CD8-positive, alpha-beta memory T cell (primary cell): ENCODE measurements at regions not wholly inside any gene's neighbourhood (a gene's known extent, or its start where the extent isn't known, plus 50 kb on each side); places are given as distances from the start of the nearest gene placed in this dataset.

Experiments
- CTCF ChIA-PET: fragments of 350-600 bp; sonication (Branson Sonifier 250); formaldehyde crosslinking; loops from one replicate; lab custom pipeline; 2021; ENCODE audit warnings: antibody characterized with exemption; lab: Charles Lee
- POLR2A ChIA-PET: fragments of 350-600 bp; sonication (Branson Sonifier 250); formaldehyde crosslinking; loops from one replicate; lab custom pipeline; 2021; ENCODE audit warnings: antibody characterized with exemption; lab: Charles Lee
- DNase-seq, 5 donors: peaks; one replicate each; pipeline versions ENCODE4 v3.0.0 to v3.0.0-alpha.2; 2020 to 2022; ENCODE audit warnings: mixed read lengths in 1 of 5
- H3K27ac ChIP-seq: one replicate; pipeline ENCODE4 v1.7.0; 2013; ENCODE audit warnings: low read depth, mild to moderate bottlenecking, low read length, moderate library complexity
- H3K27me3 ChIP-seq: 2 replicates; pipeline ENCODE4 v1.7.0; 2013; ENCODE audit warnings: low read length, mild to moderate bottlenecking; ENCODE audit not compliant: insufficient read depth, poor library complexity, severe bottlenecking
- H3K36me3 ChIP-seq: 2 replicates; pipeline ENCODE4 v1.7.0; 2013; ENCODE audit warnings: mild to moderate bottlenecking, low read length, moderate library complexity; ENCODE audit not compliant: insufficient read depth
- H3K4me1 ChIP-seq: 2 replicates; pipeline ENCODE4 v1.7.0; 2013; ENCODE audit warnings: mild to moderate bottlenecking, low read length, moderate library complexity; ENCODE audit not compliant: insufficient read depth
- H3K4me3 ChIP-seq: 2 replicates; pipeline ENCODE4 v1.7.0; 2013; ENCODE audit warnings: mild to moderate bottlenecking, low read length
- H3K9me3 ChIP-seq: 2 replicates; pipeline ENCODE4 v1.7.0; 2013; ENCODE audit warnings: mild to moderate bottlenecking, low read length
- H3K27ac Mint-ChIP-seq, 8 donors: one replicate each; pipeline ENCODE4 v1.8.0; 2020 to 2021; ENCODE audit warnings: mixed read lengths in 8 of 8, mild to moderate bottlenecking in 6 of 8, inconsistent platforms in 3 of 8, moderate library complexity in 3 of 8
- H3K27me3 Mint-ChIP-seq, 2 donors: one replicate each; pipeline ENCODE4 v1.8.0; 2020 to 2021; ENCODE audit warnings: mixed read lengths in 2 of 2, mild to moderate bottlenecking in 1 of 2, moderate library complexity in 1 of 2
- H3K36me3 Mint-ChIP-seq, 3 donors: one replicate each; pipeline ENCODE4 v1.8.0; 2020 to 2021; ENCODE audit warnings: mixed read lengths in 3 of 3, inconsistent platforms in 1 of 3, mild to moderate bottlenecking in 1 of 3
- H3K4me1 Mint-ChIP-seq, 3 donors: one replicate each; pipeline ENCODE4 v1.8.0; 2020 to 2021; ENCODE audit warnings: mixed read lengths in 3 of 3, inconsistent platforms in 1 of 3, mild to moderate bottlenecking in 1 of 3
- H3K4me3 Mint-ChIP-seq, 7 donors: one replicate each; pipeline ENCODE4 v1.8.0; 2020 to 2021; ENCODE audit warnings: mixed read lengths in 7 of 7, mild to moderate bottlenecking in 6 of 7, moderate library complexity in 4 of 7, inconsistent platforms in 2 of 7
- H3K9me3 Mint-ChIP-seq, 5 donors: one replicate each; pipeline ENCODE4 v1.8.0; 2020 to 2022; ENCODE audit warnings: mixed read lengths in 5 of 5, mild to moderate bottlenecking in 3 of 5, moderate library complexity in 2 of 5, inconsistent platforms in 1 of 5

- Histone ChIP-seq H3K4me1 (no peaks in the 10 kb centered on the region), H3K27ac (no peak overlapping the region), H3K4me3 (no peak overlapping the region), H3K36me3 (no peaks in the 10 kb centered on the region), H3K9me3 (no peaks in the 10 kb centered on the region), H3K27me3 (no peaks in the 10 kb centered on the region)
- no peak for DNase-seq
- no peak overlapping the region for H3K4me3 Mint-ChIP-seq
- H3K27ac Mint-ChIP-seq: no peak overlapping the region
- CTCF ChIA-PET: no interaction called here
- H3K9me3 Mint-ChIP-seq: peaks cover 0 to 31% (median 9%) of the 10 kb centered on the region in 5 donors
- no peaks in the 10 kb centered on the region for H3K36me3 Mint-ChIP-seq
- POLR2A ChIA-PET: no interaction called here
- no peaks in the 10 kb centered on the region for H3K4me1 Mint-ChIP-seq
- H3K27me3 Mint-ChIP-seq: no peaks in the 10 kb centered on the region
These were observed 1018.5 kb downstream of the LRFN5 start for GRCh38 chr14:42624980-42625761.

GRCh38 chr14:42617005-42617404 lies 1010.3 kb downstream of the LRFN5 start:
- DNase-seq: no peak
- ChIA-PET POLR2A (no interaction called here), CTCF (no interaction called here)
- Mint-ChIP-seq H3K4me3 (no peak overlapping the region), H3K4me1 (no peaks in the 10 kb centered on the region), H3K9me3 (peaks cover 4 to 42% (median 8%) of the 10 kb centered on the region in 5 donors), H3K27me3 (no peaks in the 10 kb centered on the region), H3K27ac (no peak overlapping the region), H3K36me3 (no peaks in the 10 kb centered on the region)
- no peak overlapping the region for H3K27ac ChIP-seq
- no peaks in the 10 kb centered on the region for H3K36me3 ChIP-seq
- H3K27me3 ChIP-seq: no peaks in the 10 kb centered on the region
- no peaks in the 10 kb centered on the region for H3K9me3 ChIP-seq
- no peak overlapping the region for H3K4me3 ChIP-seq
- H3K4me1 ChIP-seq: no peaks in the 10 kb centered on the region

GRCh38 chr14:42606839-42607238 lies 1000.2 kb downstream of the LRFN5 start:
- no peaks in the 10 kb centered on the region for H3K4me1 ChIP-seq
- no peak overlapping the region for H3K4me3 Mint-ChIP-seq
- H3K27ac ChIP-seq: no peak overlapping the region
- H3K9me3 ChIP-seq: no peaks in the 10 kb centered on the region
- no peaks in the 10 kb centered on the region for H3K27me3 ChIP-seq
- no peaks in the 10 kb centered on the region for H3K36me3 ChIP-seq
- ChIA-PET POLR2A (no interaction called here), CTCF (no interaction called here)
- H3K27ac Mint-ChIP-seq: no peak overlapping the region
- no peak for DNase-seq
- no peak overlapping the region for H3K4me3 ChIP-seq
- H3K27me3 Mint-ChIP-seq: no peaks in the 10 kb centered on the region
- H3K4me1 Mint-ChIP-seq: no peaks in the 10 kb centered on the region
- H3K36me3 Mint-ChIP-seq: peaks cover 0 to 2% (median 0%) of the 10 kb centered on the region in 3 donors
- peaks cover 5 to 16% (median 9%) of the 10 kb centered on the region in 5 donors for H3K9me3 Mint-ChIP-seq

GRCh38 chr14:42602336-42602845 lies 995.7 kb downstream of the LRFN5 start:
- Histone ChIP-seq H3K4me3 (no peak overlapping the region), H3K36me3 (no peaks in the 10 kb centered on the region), H3K9me3 (no peaks in the 10 kb centered on the region), H3K27me3 (no peaks in the 10 kb centered on the region), H3K4me1 (no peaks in the 10 kb centered on the region), H3K27ac (no peak overlapping the region)
- POLR2A ChIA-PET: no interaction called here
- no peak for DNase-seq
- Mint-ChIP-seq H3K9me3 (peaks cover 5 to 21% (median 9%) of the 10 kb centered on the region in 5 donors), H3K27me3 (no peaks in the 10 kb centered on the region), H3K27ac (no peak overlapping the region), H3K36me3 (no peaks in the 10 kb centered on the region), H3K4me1 (no peaks in the 10 kb centered on the region), H3K4me3 (no peak overlapping the region)
- CTCF ChIA-PET: no interaction called here

- Mint-ChIP-seq H3K4me3 (no peak overlapping the region), H3K9me3 (peaks cover 11 to 54% (median 28%) of the 10 kb centered on the region in 5 donors), H3K4me1 (no peaks in the 10 kb centered on the region), H3K36me3 (no peaks in the 10 kb centered on the region), H3K27me3 (no peaks in the 10 kb centered on the region), H3K27ac (no peak overlapping the region)
- Histone ChIP-seq H3K4me3 (no peak overlapping the region), H3K9me3 (no peaks in the 10 kb centered on the region), H3K36me3 (no peaks in the 10 kb centered on the region), H3K4me1 (no peaks in the 10 kb centered on the region), H3K27ac (no peak overlapping the region), H3K27me3 (no peaks in the 10 kb centered on the region)
- no peak for DNase-seq
- CTCF ChIA-PET: no interaction called here
- POLR2A ChIA-PET: no interaction called here
These were observed 965.4 kb downstream of the LRFN5 start for GRCh38 chr14:42572032-42572431.

GRCh38 chr14:42569227-42569626 lies 962.6 kb downstream of the LRFN5 start:
- H3K27me3 Mint-ChIP-seq: no peaks in the 10 kb centered on the region

GRCh38 chr14:42565556-42565955 lies 958.9 kb downstream of the LRFN5 start:
- H3K4me3 ChIP-seq: no peak overlapping the region
- Mint-ChIP-seq H3K4me1 (no peaks in the 10 kb centered on the region), H3K9me3 (peaks cover 3 to 26% (median 7%) of the 10 kb centered on the region in 5 donors), H3K27ac (no peak overlapping the region), H3K4me3 (no peak overlapping the region), H3K36me3 (no peaks in the 10 kb centered on the region), H3K27me3 (no peaks in the 10 kb centered on the region)
- H3K36me3 ChIP-seq: no peaks in the 10 kb centered on the region
- H3K27me3 ChIP-seq: no peaks in the 10 kb centered on the region
- H3K9me3 ChIP-seq: no peaks in the 10 kb centered on the region
- no peak for DNase-seq
- H3K4me1 ChIP-seq: no peaks in the 10 kb centered on the region
- H3K27ac ChIP-seq: no peak overlapping the region
- ChIA-PET CTCF (no interaction called here), POLR2A (no interaction called here)

More at GRCh38 chr14:42569227-42569626, 962.6 kb downstream of the LRFN5 start:
- no peaks in the 10 kb centered on the region for H3K9me3 ChIP-seq
- CTCF ChIA-PET: no interaction called here
- Mint-ChIP-seq H3K9me3 (peaks cover 5 to 46% (median 14%) of the 10 kb centered on the region in 5 donors), H3K4me3 (no peak overlapping the region), H3K27ac (no peak overlapping the region), H3K36me3 (no peaks in the 10 kb centered on the region), H3K4me1 (no peaks in the 10 kb centered on the region)
- POLR2A ChIA-PET: no interaction called here
- no peak overlapping the region for H3K4me3 ChIP-seq
- no peaks in the 10 kb centered on the region for H3K4me1 ChIP-seq
- DNase-seq: no peak
- no peak overlapping the region for H3K27ac ChIP-seq
- H3K36me3 ChIP-seq: no peaks in the 10 kb centered on the region
- no peaks in the 10 kb centered on the region for H3K27me3 ChIP-seq

GRCh38 chr14:42563313-42563712 lies 956.6 kb downstream of the LRFN5 start:
- H3K9me3 Mint-ChIP-seq: peaks cover 5 to 18% (median 6%) of the 10 kb centered on the region in 5 donors
- Histone ChIP-seq H3K9me3 (no peaks in the 10 kb centered on the region), H3K27me3 (no peaks in the 10 kb centered on the region), H3K4me1 (no peaks in the 10 kb centered on the region), H3K36me3 (no peaks in the 10 kb centered on the region), H3K27ac (no peak overlapping the region), H3K4me3 (no peak overlapping the region)
- ChIA-PET CTCF (no interaction called here), POLR2A (no interaction called here)
- no peaks in the 10 kb centered on the region for H3K27me3 Mint-ChIP-seq
- no peak overlapping the region for H3K27ac Mint-ChIP-seq
- H3K36me3 Mint-ChIP-seq: no peaks in the 10 kb centered on the region
- no peak for DNase-seq
- no peak overlapping the region for H3K4me3 Mint-ChIP-seq
- H3K4me1 Mint-ChIP-seq: no peaks in the 10 kb centered on the region
